ENCODE measurements at regions not wholly inside any gene's neighbourhood (a gene's known extent, or its start where the extent isn't known, plus 50 kb on each side); places are given as distances from the start of the nearest gene placed in this dataset.

DNA sequence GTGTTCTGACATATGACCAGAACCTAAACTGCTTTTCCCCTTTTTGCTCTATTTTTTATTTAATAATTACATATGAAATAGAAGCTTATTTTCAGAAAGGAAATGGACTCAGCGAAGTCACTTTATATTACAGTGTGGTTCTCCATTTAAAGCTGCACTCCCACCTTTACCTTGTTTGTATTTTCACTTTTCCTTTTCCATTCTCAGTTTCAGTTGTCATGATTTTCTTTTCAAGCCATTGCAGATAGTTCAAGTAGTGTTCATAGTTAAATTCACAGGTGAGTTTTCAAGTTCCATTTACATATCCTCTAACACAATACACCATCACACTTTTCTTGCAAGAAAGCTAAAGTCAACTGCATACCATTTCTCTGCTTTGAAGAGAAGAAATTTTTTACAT is 400.2 kb downstream of the HACE1 start:
- H4K20me1 ChIP-seq (replicated peaks in 1 of 2; ENCODE audit: control insufficient read depth in 1 of 2, insufficient read depth in 2 of 2, low read length in 2 of 2), result no peaks in the 10 kb centered on the region
- no peak overlapping the region for H3K4me2 ChIP-seq (ENCODE audit: insufficient read depth in 1 of 2, low read depth in 2 of 2, low read length in 2 of 2)
- no peak overlapping the region for H3K56ac ChIP-seq (replicated peaks; ENCODE audit: insufficient read length, low read depth, low read length)
- H3K79me2 ChIP-seq (ENCODE audit: control insufficient read depth in 1 of 2, insufficient read depth in 2 of 2, low read length in 2 of 2), result no peaks in the 10 kb centered on the region
- H2BK15ac ChIP-seq (ENCODE audit: low read length), result no peak overlapping the region
- no peak overlapping the region for H4K91ac ChIP-seq (replicated peaks; ENCODE audit: insufficient read length, low read length)
- no peak overlapping the region for H2AFZ ChIP-seq (ENCODE audit: low read length)
- H2BK120ac ChIP-seq (replicated peaks; ENCODE audit: low read depth, low read length), result no peak overlapping the region
- no peak overlapping the region for H3K14ac ChIP-seq (ENCODE audit: insufficient read length)
- no peak overlapping the region for H4K5ac ChIP-seq (ENCODE audit: insufficient read length, low read depth, low read length)
- 100% methylated on average over 1 of the region's 1 CpG; no CpG with 5 or more reads in 1 of the 2 experiments for WGBS, 2 experiments (ENCODE audit: extremely low coverage in 1 of 2, insufficient coverage in 1 of 2, insufficient read length in 1 of 2, insufficient replicate concordance in 2 of 2, low coverage in 1 of 2, low lambda C conversion rate in 2 of 2, missing lambda C conversion rate in 1 of 2)
- no peak overlapping the region for H2AK5ac ChIP-seq (ENCODE audit: low read depth, low read length)
- no peak overlapping the region for H3K27ac ChIP-seq (ENCODE audit: low read depth, low read length)
- H3K79me1 ChIP-seq (ENCODE audit: low read depth, low read length), result no peaks in the 10 kb centered on the region
- no peak overlapping the region for H4K8ac ChIP-seq (ENCODE audit: extremely low read depth, insufficient read depth, low read length)
- DNase-seq (ENCODE audit: low read depth in 1 of 2, low spot score in 2 of 2), result no peak
- FAIRE-seq, result no peak
- no peaks in the 10 kb centered on the region for H3K4me1 ChIP-seq (replicated peaks in 1 of 4; ENCODE audit: control insufficient read depth in 3 of 4, insufficient read depth in 4 of 4, low read length in 3 of 4)
- ChIA-PET CTCF (ENCODE audit: partially characterized antibody) (no interaction called here), POLR2A (ENCODE audit: partially characterized antibody) (no interaction called here)
- no peak overlapping the region for H3K4me3 ChIP-seq (ENCODE audit: extremely low read depth in 1 of 4, insufficient read depth in 2 of 4, low read depth in 3 of 4, low read length in 4 of 4)
- no peak overlapping the region for H2BK12ac ChIP-seq (ENCODE audit: low read depth, low read length)
- no peaks in the 10 kb centered on the region for H3K23me2 ChIP-seq (ENCODE audit: low read depth, low read length)
- H3K36me3 ChIP-seq (ENCODE audit: control insufficient read depth in 2 of 4, insufficient read depth in 4 of 4, low read length in 3 of 4), result no peaks in the 10 kb centered on the region
- H2BK20ac ChIP-seq (ENCODE audit: low read length), result no peak overlapping the region
- no peak overlapping the region for H3K23ac ChIP-seq (ENCODE audit: insufficient read length)
- H3K27me3 ChIP-seq (replicated peaks in 1 of 4; ENCODE audit: control insufficient read depth in 3 of 4, extremely low read depth in 1 of 4, insufficient read depth in 3 of 4, low read length in 3 of 4), result no peaks in the 10 kb centered on the region
- H2BK5ac ChIP-seq (ENCODE audit: low read depth, low read length), result no peak overlapping the region
- no peaks in the 10 kb centered on the region for H3K9me3 ChIP-seq (ENCODE audit: insufficient read depth in 2 of 2, low read depth in 1 of 2, low read length in 1 of 2)
- H3K9ac ChIP-seq (replicated peaks in 1 of 4; ENCODE audit: extremely low read depth in 1 of 4, low read depth in 3 of 4, low read length in 3 of 4), result no peak overlapping the region
- H3K4ac ChIP-seq (replicated peaks; ENCODE audit: insufficient read length, low read depth, low read length), result no peak overlapping the region
- H3K18ac ChIP-seq (ENCODE audit: extremely low read depth, low read length), result no peak overlapping the region
- TF ChIP-seq SP1 (IDR thresholded peaks at IDR 0.05; ENCODE audit: low read depth, low read length) (no peak), EZH2 (IDR thresholded peaks at IDR 0.05; ENCODE audit: low read depth, low read length, severe bottlenecking) (no peak), SP2 (IDR thresholded peaks at IDR 0.05; ENCODE audit: low read length) (no peak), CBX5 (IDR thresholded peaks at IDR 0.05; ENCODE audit: low read depth, low read length) (no peak), TCF12 (IDR thresholded peaks at IDR 0.05; ENCODE audit: low read depth, low read length) (no peak), FOSL1 (IDR thresholded peaks at IDR 0.05; ENCODE audit: insufficient read depth, low read depth, low read length) (no peak), TAF7 (optimal IDR thresholded peaks at IDR 0.05; ENCODE audit: borderline replicate concordance, low read depth, low read length) (no peak), RAD21 (IDR thresholded peaks at IDR 0.05 in 1 of 2, conservative IDR thresholded peaks at IDR 0.05 in 1 of 2; ENCODE audit: low read depth in 2 of 2, low read length in 2 of 2) (no peak), TBP (IDR thresholded peaks at IDR 0.05; ENCODE audit: low read depth, low read length) (no peak), NANOG (IDR thresholded peaks at IDR 0.05; ENCODE audit: insufficient read depth, low read depth, low read length, poor library complexity, severe bottlenecking) (no peak), KDM5A (IDR thresholded peaks at IDR 0.05; ENCODE audit: low read length) (no peak), RXRA (IDR thresholded peaks at IDR 0.05; ENCODE audit: insufficient read depth, low read depth, low read length) (no peak), JUN (IDR thresholded peaks at IDR 0.05; ENCODE audit: low read depth, low read length) (no peak), GABPA (IDR thresholded peaks at IDR 0.05; ENCODE audit: borderline replicate concordance, insufficient read depth, low read length) (no peak)
- TF ChIP-seq, protein P1, sequence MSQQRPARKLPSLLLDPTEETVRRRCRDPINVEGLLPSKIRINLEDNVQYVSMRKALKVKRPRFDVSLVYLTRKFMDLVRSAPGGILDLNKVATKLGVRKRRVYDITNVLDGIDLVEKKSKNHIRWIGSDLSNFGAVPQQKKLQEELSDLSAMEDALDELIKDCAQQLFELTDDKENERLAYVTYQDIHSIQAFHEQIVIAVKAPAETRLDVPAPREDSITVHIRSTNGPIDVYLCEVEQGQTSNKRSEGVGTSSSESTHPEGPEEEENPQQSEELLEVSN (IDR thresholded peaks at IDR 0.05), result no peak

Measured in H1 (cell line).